Ovary (tissue), 3 donors: ENCODE measurements at regions not wholly inside any gene's neighbourhood (a gene's known extent, or its start where the extent isn't known, plus 50 kb on each side); places are given as distances from the start of the nearest gene placed in this dataset.

Experiments used
- POLR2A ChIP-seq: fragments of 450-650 bp; IDR thresholded peaks from one replicate; pipeline ENCODE4 v1.6.1; 2017; ENCODE audit warnings: antibody characterized with exemption, mild to moderate bottlenecking, moderate library complexity
- TF ChIP-seq, protein P1 (sequence below), 3 donors: fragments of 450-650 bp in 2 of 3; fragments of 200-600 bp in 1 of 3; IDR thresholded peaks; one replicate each; pipeline versions ENCODE4 v1.5.1 to v1.8.0; 2016 to 2022; ENCODE audit warnings: antibody characterized with exemption in 3 of 3, mild to moderate bottlenecking in 1 of 3
- donor health status: DM: no; HTN: no; CAD: no.

DNA sequence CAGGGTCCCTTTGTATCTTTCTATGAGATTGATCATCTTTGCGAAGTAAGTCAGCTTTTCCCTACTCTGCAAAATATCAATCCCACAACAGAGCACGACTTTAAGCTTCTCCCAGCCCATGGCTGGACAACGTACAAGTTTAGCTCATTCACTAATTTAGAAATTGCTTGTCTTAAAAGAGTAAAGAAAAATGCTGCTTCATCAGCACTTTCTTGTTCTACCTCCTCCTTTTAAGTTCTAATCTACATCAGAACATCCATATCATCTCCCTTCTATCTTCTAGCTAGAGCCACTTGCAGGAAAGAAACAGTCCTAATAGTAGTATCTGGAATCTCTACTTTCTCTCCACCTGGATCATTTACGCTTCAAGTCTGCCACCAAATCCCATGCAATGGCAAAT lies 441.2 kb upstream of the ESRRG start:
- no peak for TF ChIP-seq POLR2A
- TF ChIP-seq, protein P1, sequence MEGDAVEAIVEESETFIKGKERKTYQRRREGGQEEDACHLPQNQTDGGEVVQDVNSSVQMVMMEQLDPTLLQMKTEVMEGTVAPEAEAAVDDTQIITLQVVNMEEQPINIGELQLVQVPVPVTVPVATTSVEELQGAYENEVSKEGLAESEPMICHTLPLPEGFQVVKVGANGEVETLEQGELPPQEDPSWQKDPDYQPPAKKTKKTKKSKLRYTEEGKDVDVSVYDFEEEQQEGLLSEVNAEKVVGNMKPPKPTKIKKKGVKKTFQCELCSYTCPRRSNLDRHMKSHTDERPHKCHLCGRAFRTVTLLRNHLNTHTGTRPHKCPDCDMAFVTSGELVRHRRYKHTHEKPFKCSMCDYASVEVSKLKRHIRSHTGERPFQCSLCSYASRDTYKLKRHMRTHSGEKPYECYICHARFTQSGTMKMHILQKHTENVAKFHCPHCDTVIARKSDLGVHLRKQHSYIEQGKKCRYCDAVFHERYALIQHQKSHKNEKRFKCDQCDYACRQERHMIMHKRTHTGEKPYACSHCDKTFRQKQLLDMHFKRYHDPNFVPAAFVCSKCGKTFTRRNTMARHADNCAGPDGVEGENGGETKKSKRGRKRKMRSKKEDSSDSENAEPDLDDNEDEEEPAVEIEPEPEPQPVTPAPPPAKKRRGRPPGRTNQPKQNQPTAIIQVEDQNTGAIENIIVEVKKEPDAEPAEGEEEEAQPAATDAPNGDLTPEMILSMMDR (IDR thresholded peaks at IDR 0.05): no peak
